ENCODE measurements at regions not wholly inside any gene's neighbourhood (a gene's known extent, or its start where the extent isn't known, plus 50 kb on each side); places are given as distances from the start of the nearest gene placed in this dataset. TPM values are rescaled to one million over a fixed set of nuclear protein-coding genes. Genes with fewer than 3 reads are reported as not detected.

DNA sequence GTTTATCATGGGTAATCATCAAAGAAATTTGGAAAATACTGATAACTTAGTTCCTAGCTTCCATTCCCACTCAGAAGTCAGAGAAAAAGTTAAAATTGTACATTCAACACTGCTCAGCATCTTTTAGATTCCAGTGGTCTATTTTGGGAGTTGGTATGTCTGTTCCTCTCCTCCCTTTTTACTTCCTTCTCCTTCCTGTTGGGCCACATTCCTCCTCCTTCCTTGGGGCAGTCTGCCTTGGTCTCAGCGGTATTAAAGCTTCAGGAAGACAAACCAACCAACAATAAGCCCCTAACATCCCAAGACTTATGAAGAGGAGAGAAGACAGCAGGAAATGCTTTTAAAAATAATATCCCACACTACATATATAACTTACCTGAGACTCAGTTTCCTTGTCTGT is 49.9 kb upstream of the SSBP2 start (continued):
- TF ChIP-seq, protein P1, sequence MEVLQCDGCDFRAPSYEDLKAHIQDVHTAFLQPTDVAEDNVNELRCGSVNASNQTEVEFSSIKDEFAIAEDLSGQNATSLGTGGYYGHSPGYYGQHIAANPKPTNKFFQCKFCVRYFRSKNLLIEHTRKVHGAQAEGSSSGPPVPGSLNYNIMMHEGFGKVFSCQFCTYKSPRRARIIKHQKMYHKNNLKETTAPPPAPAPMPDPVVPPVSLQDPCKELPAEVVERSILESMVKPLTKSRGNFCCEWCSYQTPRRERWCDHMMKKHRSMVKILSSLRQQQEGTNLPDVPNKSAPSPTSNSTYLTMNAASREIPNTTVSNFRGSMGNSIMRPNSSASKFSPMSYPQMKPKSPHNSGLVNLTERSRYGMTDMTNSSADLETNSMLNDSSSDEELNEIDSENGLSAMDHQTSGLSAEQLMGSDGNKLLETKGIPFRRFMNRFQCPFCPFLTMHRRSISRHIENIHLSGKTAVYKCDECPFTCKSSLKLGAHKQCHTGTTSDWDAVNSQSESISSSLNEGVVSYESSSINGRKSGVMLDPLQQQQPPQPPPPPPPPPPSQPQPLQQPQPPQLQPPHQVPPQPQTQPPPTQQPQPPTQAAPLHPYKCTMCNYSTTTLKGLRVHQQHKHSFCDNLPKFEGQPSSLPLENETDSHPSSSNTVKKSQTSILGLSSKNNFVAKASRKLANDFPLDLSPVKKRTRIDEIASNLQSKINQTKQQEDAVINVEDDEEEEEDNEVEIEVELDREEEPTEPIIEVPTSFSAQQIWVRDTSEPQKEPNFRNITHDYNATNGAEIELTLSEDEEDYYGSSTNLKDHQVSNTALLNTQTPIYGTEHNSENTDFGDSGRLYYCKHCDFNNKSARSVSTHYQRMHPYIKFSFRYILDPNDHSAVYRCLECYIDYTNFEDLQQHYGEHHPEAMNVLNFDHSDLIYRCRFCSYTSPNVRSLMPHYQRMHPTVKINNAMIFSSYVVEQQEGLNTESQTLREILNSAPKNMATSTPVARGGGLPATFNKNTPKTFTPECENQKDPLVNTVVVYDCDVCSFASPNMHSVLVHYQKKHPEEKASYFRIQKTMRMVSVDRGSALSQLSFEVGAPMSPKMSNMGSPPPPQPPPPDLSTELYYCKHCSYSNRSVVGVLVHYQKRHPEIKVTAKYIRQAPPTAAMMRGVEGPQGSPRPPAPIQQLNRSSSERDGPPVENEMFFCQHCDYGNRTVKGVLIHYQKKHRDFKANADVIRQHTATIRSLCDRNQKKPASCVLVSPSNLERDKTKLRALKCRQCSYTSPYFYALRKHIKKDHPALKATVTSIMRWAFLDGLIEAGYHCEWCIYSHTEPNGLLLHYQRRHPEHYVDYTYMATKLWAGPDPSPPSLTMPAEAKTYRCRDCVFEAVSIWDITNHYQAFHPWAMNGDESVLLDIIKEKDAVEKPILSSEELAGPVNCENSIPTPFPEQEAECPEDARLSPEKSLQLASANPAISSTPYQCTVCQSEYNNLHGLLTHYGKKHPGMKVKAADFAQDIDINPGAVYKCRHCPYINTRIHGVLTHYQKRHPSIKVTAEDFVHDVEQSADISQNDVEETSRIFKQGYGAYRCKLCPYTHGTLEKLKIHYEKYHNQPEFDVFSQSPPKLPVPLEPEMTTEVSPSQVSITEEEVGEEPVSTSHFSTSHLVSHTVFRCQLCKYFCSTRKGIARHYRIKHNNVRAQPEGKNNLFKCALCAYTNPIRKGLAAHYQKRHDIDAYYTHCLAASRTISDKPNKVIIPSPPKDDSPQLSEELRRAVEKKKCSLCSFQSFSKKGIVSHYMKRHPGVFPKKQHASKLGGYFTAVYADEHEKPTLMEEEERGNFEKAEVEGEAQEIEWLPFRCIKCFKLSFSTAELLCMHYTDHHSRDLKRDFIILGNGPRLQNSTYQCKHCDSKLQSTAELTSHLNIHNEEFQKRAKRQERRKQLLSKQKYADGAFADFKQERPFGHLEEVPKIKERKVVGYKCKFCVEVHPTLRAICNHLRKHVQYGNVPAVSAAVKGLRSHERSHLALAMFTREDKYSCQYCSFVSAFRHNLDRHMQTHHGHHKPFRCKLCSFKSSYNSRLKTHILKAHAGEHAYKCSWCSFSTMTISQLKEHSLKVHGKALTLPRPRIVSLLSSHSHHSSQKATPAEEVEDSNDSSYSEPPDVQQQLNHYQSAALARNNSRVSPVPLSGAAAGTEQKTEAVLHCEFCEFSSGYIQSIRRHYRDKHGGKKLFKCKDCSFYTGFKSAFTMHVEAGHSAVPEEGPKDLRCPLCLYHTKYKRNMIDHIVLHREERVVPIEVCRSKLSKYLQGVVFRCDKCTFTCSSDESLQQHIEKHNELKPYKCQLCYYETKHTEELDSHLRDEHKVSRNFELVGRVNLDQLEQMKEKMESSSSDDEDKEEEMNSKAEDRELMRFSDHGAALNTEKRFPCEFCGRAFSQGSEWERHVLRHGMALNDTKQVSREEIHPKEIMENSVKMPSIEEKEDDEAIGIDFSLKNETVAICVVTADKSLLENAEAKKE (CRISPR knock-in tag; IDR thresholded peaks at IDR 0.05) = no peak
- TF ChIP-seq EZH2 (IDR thresholded peaks at IDR 0.05; ENCODE audit: low read depth, unreplicated experiment) = no peak
- no peak for TF ChIP-seq POLR2AphosphoS5 (IDR thresholded peaks at IDR 0.05; ENCODE audit: low read depth)
- no peak for TF ChIP-seq CTCF (conservative IDR thresholded peaks at IDR 0.05; ENCODE audit: low read depth in 2 of 2)
- TF ChIP-seq NANOG (IDR thresholded peaks at IDR 0.05; ENCODE audit: borderline replicate concordance) = no peak
- no peak for TF ChIP-seq CREB1 (CRISPR knock-in tag; IDR thresholded peaks at IDR 0.05; ENCODE audit: low read depth)
- no peak for TF ChIP-seq JUNB (IDR thresholded peaks at IDR 0.05; ENCODE audit: unreplicated experiment)

Small RNA genes in the stretch of these regions (small RNA-seq; reads per million reads assigned to genes)
- gene SEM1P1 (ENCODE audit: low replicate concordance) = not detected

All from GM23338 (cell line).